GM12864 (cell line): ENCODE measurements at regions not wholly inside any gene's neighbourhood (a gene's known extent, or its start where the extent isn't known, plus 50 kb on each side); places are given as distances from the start of the nearest gene placed in this dataset.
A peak's percentile ranks its signal among the peaks of the same experiment; 100 is the strongest.

Source experiments
- DNase-seq: peaks from one replicate; pipeline ENCODE4 v3.0.0-alpha.2; 2011; ENCODE audit warnings: low read depth
- H3K4me3 ChIP-seq: 2 replicates; pipeline ENCODE4 v1.5.1; 2011; ENCODE audit warnings: mild to moderate bottlenecking, low read depth, low read length, control low read depth
- TF ChIP-seq, protein P1 (sequence below): IDR thresholded peaks from 2 replicates; pipeline ENCODE4 v1.5.1; 2011; ENCODE audit warnings: low read depth, mild to moderate bottlenecking, moderate library complexity, low read length, control low read depth, inconsistent platforms; ENCODE audit errors: missing control alignments

DNA sequence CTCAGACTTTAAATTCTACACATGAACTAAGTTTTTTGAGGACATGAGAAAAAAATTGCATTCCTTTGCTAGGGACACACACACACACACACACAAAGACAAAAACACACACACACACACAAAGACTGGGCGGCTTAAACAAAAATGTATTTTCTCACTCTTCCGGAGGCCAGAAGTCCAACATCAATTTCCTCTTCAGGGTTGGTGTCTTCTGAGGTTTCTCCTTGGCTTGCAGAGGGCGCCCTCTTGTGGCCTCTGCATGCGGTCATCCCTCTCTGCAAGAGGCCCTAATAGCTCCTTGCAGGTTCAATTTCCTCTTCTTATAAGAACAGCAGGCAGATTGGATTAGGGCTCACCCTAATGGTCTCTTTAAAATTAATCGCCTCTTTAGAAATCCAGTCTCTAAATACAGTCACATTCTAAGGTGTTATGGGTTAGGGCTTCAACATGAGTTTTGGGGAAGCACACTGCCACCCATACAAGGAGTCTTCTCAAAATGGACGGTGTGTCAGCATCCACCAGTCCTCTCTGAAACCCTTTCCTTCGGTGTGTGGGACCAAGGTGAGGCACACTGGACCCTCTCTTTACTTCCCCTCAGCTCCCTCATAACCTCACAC lies 61.4 kb downstream of the GPR6 start:
- TF ChIP-seq, protein P1, sequence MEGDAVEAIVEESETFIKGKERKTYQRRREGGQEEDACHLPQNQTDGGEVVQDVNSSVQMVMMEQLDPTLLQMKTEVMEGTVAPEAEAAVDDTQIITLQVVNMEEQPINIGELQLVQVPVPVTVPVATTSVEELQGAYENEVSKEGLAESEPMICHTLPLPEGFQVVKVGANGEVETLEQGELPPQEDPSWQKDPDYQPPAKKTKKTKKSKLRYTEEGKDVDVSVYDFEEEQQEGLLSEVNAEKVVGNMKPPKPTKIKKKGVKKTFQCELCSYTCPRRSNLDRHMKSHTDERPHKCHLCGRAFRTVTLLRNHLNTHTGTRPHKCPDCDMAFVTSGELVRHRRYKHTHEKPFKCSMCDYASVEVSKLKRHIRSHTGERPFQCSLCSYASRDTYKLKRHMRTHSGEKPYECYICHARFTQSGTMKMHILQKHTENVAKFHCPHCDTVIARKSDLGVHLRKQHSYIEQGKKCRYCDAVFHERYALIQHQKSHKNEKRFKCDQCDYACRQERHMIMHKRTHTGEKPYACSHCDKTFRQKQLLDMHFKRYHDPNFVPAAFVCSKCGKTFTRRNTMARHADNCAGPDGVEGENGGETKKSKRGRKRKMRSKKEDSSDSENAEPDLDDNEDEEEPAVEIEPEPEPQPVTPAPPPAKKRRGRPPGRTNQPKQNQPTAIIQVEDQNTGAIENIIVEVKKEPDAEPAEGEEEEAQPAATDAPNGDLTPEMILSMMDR: peak; percentile 92
- DNase-seq: peak; percentile 71
- H3K4me3 ChIP-seq: peak overlapping the region; percentile 43

DNA sequence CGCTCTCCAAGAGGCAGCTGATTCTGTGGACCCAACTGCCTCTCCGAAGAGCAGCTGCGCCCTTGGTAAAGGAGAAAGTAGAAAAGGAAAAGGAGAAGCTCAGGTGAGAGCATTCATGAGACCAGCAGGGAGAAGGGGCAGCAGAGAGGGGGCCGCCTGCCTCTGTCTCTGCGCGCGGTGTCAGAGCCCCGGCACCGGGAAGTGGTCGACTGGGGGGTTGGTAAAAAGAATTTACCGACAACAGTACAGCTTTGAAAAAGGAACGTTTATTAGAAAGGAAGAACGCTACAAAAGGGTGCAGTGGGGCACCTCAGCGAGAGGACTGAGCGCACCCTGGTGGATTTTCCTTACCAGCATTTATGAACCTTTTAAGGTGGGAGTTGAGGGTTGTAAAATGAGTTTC lies 61.9 kb downstream of the GPR6 start:
- DNase-seq: no peak
- TF ChIP-seq, protein P1: peak; percentile 47
- H3K4me3 ChIP-seq: peak overlapping the region; percentile 43

DNA sequence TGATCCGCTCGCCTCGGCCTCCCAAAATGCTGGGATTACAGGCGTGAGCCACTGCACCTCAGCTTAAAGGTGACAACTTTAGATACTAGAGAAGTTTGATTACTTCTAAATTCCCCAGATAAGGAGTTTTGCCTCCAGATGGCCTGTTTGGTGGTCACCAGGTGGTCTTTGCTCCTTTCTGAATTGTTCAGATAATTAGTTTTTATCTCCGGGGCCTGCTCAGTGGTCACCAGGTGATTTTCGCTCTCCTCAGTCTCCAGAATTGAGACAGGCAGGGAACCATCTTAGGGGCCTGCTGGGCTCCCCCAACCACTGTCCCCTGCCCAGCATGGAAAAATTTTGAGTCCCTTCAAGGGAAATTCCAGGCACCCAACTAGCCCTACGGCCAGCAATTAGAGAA lies 62.6 kb downstream of the GPR6 start:
- DNase-seq: no peak
- no peak overlapping the region for H3K4me3 ChIP-seq
- TF ChIP-seq, protein P1: no peak

DNA sequence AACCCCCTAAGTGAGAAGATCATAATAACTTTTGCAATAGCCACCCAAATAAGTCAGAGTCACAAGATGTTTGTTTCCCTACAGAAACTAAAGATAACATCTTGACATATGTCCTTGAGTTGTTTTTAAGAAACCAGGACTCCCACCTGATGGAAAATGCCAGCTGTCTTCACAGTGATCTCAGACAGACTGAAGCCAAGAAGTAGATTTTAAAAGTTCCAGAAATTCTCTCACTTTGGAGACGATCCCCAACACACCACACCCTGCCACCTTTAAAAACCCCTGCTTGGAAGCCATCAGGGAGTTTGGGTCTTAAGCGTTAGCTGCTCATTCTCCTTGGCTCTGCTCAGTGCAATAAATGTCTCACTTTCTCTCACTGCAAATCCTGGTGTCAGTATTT lies 63.0 kb downstream of the GPR6 start:
- H3K4me3 ChIP-seq: no peak overlapping the region
- no peak for DNase-seq
- TF ChIP-seq, protein P1: no peak

DNA sequence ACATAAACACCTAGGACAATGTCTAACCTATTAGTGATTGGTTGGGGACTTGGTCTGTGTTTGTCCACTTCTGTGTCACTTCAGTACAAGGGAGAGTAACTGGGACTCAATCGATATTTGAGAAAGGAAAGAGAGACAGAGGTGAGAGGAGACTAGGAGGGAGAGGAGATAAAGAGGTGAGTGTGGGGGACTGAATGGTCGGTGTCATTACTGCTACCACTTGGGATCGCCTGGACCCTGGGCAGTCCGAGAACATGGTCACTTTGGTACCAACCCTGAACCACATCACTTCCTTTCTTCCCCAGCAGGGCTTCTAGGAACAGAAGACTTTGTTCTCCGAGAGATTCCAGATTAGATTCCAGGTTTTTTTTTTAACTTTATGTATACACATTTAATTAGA lies 63.7 kb downstream of the GPR6 start:
- H3K4me3 ChIP-seq: no peak overlapping the region
- TF ChIP-seq, protein P1: no peak
- DNase-seq: no peak

DNA sequence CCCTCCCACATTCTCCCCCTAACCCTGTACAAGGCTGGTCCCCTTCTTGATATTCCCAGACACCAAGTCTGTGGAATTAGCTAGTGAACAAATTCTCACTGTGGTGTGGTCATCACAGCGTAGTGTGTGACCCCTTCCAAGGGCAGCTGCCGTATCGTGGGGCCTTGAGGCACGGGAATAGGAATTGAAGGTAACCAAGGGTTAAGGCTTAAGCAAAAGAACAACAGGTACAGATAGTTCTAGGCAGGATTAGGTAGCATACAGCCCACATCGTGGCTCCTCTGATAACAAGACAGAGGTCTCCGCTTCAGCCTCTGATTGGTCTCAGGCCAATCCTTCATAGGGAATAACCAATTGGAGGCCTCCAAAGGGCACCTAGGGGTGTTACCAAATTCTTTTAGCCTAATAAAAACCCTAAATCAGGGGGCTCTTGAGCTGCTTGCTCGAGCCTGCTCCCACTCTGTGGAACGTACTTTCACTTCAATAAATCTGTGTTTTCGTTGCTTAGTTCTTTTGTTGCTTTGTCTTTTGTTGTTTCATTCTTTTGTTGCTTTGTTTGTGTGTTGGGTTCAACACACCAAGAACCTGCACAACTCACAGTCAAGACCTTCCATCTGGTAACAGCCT lies 64.7 kb downstream of the GPR6 start:
- DNase-seq: no peak
- TF ChIP-seq, protein P1: no peak
- H3K4me3 ChIP-seq: no peak overlapping the region

DNA sequence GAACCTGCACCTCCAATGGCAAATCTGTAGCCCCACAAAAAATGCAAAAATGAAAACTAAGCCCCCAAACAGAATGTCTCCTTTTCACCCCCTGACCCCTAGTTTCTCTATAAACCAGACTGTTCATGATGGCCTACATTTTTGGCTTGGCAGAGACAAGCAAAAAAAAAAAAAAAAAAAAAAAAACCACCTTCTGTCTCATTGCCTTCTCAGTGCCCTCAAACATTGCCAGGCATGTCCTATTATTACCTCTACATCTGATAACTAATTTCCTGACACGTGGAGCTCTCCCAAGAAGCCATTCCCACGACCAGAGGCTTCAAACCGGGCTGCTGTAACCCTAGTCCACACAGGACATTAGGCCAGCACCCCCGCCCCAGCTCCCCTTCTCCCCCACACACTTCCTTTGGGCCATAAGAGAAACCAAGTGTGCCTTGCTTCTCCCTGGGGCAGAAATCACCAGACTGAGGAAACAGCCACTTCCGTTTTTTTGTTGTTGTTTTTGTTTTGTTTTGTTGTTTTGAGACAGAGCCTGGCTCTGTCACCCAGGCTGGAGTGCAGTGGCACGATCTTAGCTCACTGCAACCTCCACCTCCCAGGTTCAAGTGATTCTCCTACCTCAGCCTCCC lies 65.4 kb downstream of the GPR6 start:
- no peak for DNase-seq
- TF ChIP-seq, protein P1: no peak
- H3K4me3 ChIP-seq: no peak overlapping the region
